ENCODE measurements at regions not wholly inside any gene's neighbourhood (a gene's known extent, or its start where the extent isn't known, plus 50 kb on each side); places are given as distances from the start of the nearest gene placed in this dataset.
"Not testable (repeated sequence)": the region's sequence is repeated elsewhere in the genome, so short reads cannot be mapped to it uniquely, and the experiment has no call there.

DNA sequence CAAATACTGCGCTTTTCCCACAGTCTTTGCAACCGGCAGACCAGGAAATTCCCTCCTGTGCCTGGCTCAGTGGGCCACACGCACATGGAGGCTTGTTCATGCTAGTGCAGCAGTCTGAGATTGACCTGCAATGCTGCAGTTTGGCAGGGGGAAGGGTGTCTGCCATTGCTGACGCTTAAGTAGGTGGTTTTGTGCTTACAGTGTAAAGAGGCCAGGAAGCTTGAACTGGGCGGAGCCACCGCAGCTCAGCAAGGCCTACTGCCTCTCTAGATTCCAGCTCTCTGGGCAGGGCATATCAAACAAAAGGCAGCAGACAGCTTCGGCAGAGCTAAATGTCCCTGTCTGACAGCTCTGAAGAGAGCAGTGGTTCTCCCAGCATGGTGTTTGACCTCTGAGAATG lies 390.5 kb upstream of the TECRL start:
- intact Hi-C loops (cut with DNase I; ENCODE audit: low total_unique reads) = no loop called here
- TF ChIP-seq, protein P1, sequence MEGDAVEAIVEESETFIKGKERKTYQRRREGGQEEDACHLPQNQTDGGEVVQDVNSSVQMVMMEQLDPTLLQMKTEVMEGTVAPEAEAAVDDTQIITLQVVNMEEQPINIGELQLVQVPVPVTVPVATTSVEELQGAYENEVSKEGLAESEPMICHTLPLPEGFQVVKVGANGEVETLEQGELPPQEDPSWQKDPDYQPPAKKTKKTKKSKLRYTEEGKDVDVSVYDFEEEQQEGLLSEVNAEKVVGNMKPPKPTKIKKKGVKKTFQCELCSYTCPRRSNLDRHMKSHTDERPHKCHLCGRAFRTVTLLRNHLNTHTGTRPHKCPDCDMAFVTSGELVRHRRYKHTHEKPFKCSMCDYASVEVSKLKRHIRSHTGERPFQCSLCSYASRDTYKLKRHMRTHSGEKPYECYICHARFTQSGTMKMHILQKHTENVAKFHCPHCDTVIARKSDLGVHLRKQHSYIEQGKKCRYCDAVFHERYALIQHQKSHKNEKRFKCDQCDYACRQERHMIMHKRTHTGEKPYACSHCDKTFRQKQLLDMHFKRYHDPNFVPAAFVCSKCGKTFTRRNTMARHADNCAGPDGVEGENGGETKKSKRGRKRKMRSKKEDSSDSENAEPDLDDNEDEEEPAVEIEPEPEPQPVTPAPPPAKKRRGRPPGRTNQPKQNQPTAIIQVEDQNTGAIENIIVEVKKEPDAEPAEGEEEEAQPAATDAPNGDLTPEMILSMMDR (IDR thresholded peaks at IDR 0.05) = no peak
- TF ChIP-seq POLR2AphosphoS5 (IDR thresholded peaks at IDR 0.05) (no peak), POLR2A (IDR thresholded peaks at IDR 0.05) (no peak)
- no peaks in the 10 kb centered on the region for H3K36me3 ChIP-seq
- no peak overlapping the region for H3K4me3 ChIP-seq
- no peaks in the 10 kb centered on the region for H3K4me1 ChIP-seq
- DNase-seq (ENCODE audit: low spot score in 2 of 2) = no peak
- no peaks in the 10 kb centered on the region for H3K27me3 ChIP-seq
- H3K27ac ChIP-seq = no peak overlapping the region
- peaks cover 0 to 10% of the 10 kb centered on the region in 2 donors for H3K9me3 ChIP-seq

DNA sequence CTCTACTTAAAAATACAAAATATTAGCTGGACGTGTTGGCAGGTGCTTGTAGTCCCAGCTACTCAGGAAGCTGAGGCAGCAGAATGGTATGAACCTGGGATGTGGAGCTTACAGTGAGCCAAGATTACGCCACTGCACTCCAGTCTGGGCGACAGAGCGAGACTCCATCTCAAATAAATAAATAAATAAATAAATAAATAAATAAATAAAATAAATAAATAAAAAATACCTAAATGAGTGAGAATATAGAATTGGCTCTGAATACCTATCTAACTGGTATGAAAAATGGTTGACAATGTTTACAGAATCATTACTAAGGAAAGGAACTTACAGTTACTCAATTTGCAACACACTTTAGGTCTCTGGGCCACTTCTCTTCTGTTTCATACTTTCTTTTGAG lies 389.6 kb upstream of the TECRL start:
- H3K27me3 ChIP-seq; H3K36me3 ChIP-seq; DNase-seq (ENCODE audit: low spot score in 2 of 2); intact Hi-C loops (cut with DNase I; ENCODE audit: low total_unique reads); H3K9me3 ChIP-seq; H3K4me1 ChIP-seq; H3K27ac ChIP-seq; H3K4me3 ChIP-seq: not testable (repeated sequence)

DNA sequence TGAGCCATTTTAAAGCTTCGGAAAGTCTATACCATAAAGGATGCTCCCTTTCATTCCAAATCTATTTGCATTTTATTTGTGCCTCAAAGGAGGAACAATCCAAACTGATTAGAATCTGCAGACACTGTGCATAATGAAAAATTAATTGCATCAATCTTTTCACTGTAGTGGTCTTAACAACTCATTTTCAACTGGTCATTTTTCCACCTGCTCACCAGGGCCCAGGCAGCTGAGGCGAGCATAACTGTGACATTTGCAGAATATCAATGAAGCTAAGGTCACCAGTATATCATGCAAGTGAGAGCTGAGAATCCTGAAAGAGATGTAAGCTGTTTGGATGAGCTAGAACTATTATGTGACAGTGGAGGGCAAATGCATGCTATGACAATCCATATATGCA lies 387.3 kb upstream of the TECRL start:
- no peaks in the 10 kb centered on the region for H3K4me1 ChIP-seq
- no peak overlapping the region for H3K27ac ChIP-seq

DNA sequence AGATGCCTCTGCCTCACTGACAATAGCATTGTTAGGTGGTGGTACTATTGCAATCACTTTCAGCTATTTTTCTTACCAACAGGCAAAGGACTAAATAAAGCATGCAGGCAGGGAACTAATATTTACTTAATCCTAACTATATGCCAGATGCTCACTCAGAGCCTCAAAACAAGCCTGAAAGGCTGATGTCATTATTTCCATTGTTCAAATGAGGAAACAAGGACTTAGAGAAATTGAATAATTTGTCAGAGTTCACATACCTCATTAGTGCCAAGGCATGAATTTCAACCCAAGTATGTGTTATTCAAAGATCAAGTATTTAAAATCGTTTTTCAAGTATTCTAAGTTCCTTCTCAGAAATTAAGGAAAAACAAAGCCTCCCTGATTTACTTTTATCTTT lies 374.9 kb upstream of the TECRL start:
- Histone ChIP-seq H3K27ac (no peak overlapping the region), H3K36me3 (no peaks in the 10 kb centered on the region), H3K27me3 (no peaks in the 10 kb centered on the region), H3K4me3 (no peak overlapping the region), H3K9me3 (no peaks in the 10 kb centered on the region), H3K4me1 (no peaks in the 10 kb centered on the region)
- DNase-seq (ENCODE audit: low spot score in 2 of 2) = no peak
- no peak for TF ChIP-seq POLR2AphosphoS5 (IDR thresholded peaks at IDR 0.05)
- TF ChIP-seq, protein P1 (IDR thresholded peaks at IDR 0.05) = no peak
- intact Hi-C loops (cut with DNase I; ENCODE audit: low total_unique reads) = no loop called here

More for the DNA sequence above, 387.3 kb upstream of the TECRL start:
- no peaks in the 10 kb centered on the region for H3K9me3 ChIP-seq
- H3K36me3 ChIP-seq = no peaks in the 10 kb centered on the region
- H3K4me3 ChIP-seq = no peak overlapping the region
- intact Hi-C loops (cut with DNase I; ENCODE audit: low total_unique reads) = no loop called here
- TF ChIP-seq, protein P1 (IDR thresholded peaks at IDR 0.05) = no peak
- no peak for TF ChIP-seq POLR2A (IDR thresholded peaks at IDR 0.05)
- no peak for TF ChIP-seq POLR2AphosphoS5 (IDR thresholded peaks at IDR 0.05)
- DNase-seq (ENCODE audit: low spot score in 2 of 2) = no peak
- H3K27me3 ChIP-seq = no peaks in the 10 kb centered on the region

DNA sequence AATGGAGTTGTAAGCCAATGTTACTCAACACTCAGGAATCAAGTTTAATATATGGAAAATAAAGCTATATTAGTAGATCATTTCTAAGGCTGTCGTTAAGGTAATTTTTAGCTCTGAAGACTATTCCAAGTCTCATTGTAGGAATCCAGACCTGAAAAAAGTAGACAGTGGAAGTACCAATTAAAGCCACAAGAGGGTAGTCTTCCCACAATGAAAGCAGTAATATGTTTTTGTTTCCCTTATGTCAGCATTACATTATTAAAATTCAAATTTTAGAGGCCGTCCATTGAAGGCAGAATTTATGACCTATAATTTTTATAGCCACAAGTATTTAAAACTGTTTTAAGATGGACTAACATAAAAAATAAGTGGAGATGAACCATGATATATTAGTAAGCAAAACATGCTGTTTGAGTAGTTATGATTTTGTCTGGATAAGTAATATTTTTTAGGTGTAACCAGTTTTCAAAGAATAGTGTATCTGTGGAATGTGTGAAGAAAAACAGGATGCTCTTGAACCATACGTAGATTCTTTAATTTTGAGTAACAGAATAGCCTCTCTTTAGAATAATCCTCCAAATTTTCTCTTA lies 372.6 kb upstream of the TECRL start:
- Histone ChIP-seq H3K36me3 (no peaks in the 10 kb centered on the region), H3K4me3 (no peak overlapping the region), H3K4me1 (no peaks in the 10 kb centered on the region), H3K9me3 (no peaks in the 10 kb centered on the region), H3K27ac (no peak overlapping the region), H3K27me3 (no peaks in the 10 kb centered on the region)
- intact Hi-C loops (cut with DNase I; ENCODE audit: low total_unique reads) = no loop called here
- TF ChIP-seq, protein P1 (IDR thresholded peaks at IDR 0.05) = peak; percentile 30 to 62 (median 38)
- TF ChIP-seq POLR2AphosphoS5 (IDR thresholded peaks at IDR 0.05) = no peak
- no peak for DNase-seq (ENCODE audit: low spot score in 2 of 2)

DNA sequence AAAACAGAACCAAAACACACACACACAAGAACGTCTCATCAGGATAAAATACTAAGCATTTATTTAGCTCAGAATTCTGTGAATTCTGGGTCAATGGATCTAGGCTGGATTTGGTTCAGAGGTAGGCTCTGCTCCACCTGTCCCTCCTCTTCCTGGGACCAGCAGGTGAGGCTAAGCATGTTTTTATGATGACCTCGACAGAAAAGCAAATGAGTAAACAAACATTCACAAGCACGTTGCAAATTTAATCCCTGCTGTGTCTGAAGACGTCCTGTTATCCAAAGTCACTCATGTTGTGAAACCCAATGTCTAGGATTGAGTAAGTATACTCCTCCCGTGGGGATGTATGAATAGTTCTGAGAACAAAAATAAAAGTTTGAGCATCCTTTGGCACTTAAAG lies 371.4 kb upstream of the TECRL start:
- intact Hi-C loops (cut with DNase I; ENCODE audit: low total_unique reads) = no loop called here
- no peak for DNase-seq (ENCODE audit: low spot score in 2 of 2)
- H3K27me3 ChIP-seq = no peaks in the 10 kb centered on the region

More for the DNA sequence above, 371.4 kb upstream of the TECRL start:
- Histone ChIP-seq H3K27ac (no peak overlapping the region), H3K9me3 (no peaks in the 10 kb centered on the region), H3K36me3 (no peaks in the 10 kb centered on the region), H3K4me1 (no peaks in the 10 kb centered on the region), H3K4me3 (no peak overlapping the region)
- TF ChIP-seq, protein P1 (IDR thresholded peaks at IDR 0.05) = no peak
- TF ChIP-seq POLR2AphosphoS5 (IDR thresholded peaks at IDR 0.05) = no peak
- TF ChIP-seq POLR2A (IDR thresholded peaks at IDR 0.05) = no peak

Measured in breast epithelium (tissue), 4 donors.